SK-N-DZ (cell line): ENCODE measurements at regions not wholly inside any gene's neighbourhood (a gene's known extent, or its start where the extent isn't known, plus 50 kb on each side); places are given as distances from the start of the nearest gene placed in this dataset.

Experiments
- DNase-seq: peaks from one replicate; pipeline ENCODE4 v3.0.0-alpha.2; 2015; ENCODE audit warnings: low spot score

- DNase-seq: no peak
Measured at GRCh38 chr1:55692726-55693125, 477.6 kb upstream of the USP24 start.

GRCh38 chr1:55690366-55690765, 475.2 kb upstream of the USP24 start:
- no peak for DNase-seq

GRCh38 chr1:55689800-55690199, 474.6 kb upstream of the USP24 start:
- DNase-seq: peak; percentile 93

- peak; percentile 43 for DNase-seq
Measured at GRCh38 chr1:55685560-55685959, 470.4 kb upstream of the USP24 start.

- DNase-seq: no peak
Measured at GRCh38 chr1:55684131-55684650, 469.0 kb upstream of the USP24 start.

- DNase-seq: no peak
Measured at GRCh38 chr1:55682198-55682597, 467.0 kb upstream of the USP24 start.

GRCh38 chr1:55679971-55680370, 464.8 kb upstream of the USP24 start:
- no peak for DNase-seq

- DNase-seq: peak; percentile 63
Measured at GRCh38 chr1:55673416-55673815, 458.3 kb upstream of the USP24 start.

- DNase-seq: no peak
Measured at GRCh38 chr1:55670331-55671082, 455.3 kb upstream of the USP24 start.

GRCh38 chr1:55669293-55669692, 454.1 kb upstream of the USP24 start:
- DNase-seq: no peak

GRCh38 chr1:55662875-55663274, 447.7 kb upstream of the USP24 start:
- DNase-seq: no peak

- no peak for DNase-seq
Measured at GRCh38 chr1:55658917-55659316, 443.8 kb upstream of the USP24 start.

GRCh38 chr1:55654750-55655149, 439.6 kb upstream of the USP24 start:
- no peak for DNase-seq

GRCh38 chr1:55654171-55654570, 439.0 kb upstream of the USP24 start:
- DNase-seq: no peak

- no peak for DNase-seq
Measured at GRCh38 chr1:55650444-55650843, 435.3 kb upstream of the USP24 start.

- no peak for DNase-seq
Measured at GRCh38 chr1:55646181-55646580, 431.0 kb upstream of the USP24 start.

GRCh38 chr1:55645270-55645669, 430.1 kb upstream of the USP24 start:
- no peak for DNase-seq

- DNase-seq: no peak
Measured at GRCh38 chr1:55641947-55642346, 426.8 kb upstream of the USP24 start.

GRCh38 chr1:55640708-55641473, 425.7 kb upstream of the USP24 start:
- peak; percentile 70 for DNase-seq

GRCh38 chr1:55639526-55639925, 424.4 kb upstream of the USP24 start:
- no peak for DNase-seq

GRCh38 chr1:55639051-55639450, 423.9 kb upstream of the USP24 start:
- no peak for DNase-seq

- no peak for DNase-seq
Measured at GRCh38 chr1:55636696-55637095, 421.5 kb upstream of the USP24 start.

- no peak for DNase-seq
Measured at GRCh38 chr1:55635856-55636255, 420.7 kb upstream of the USP24 start.
